Neutrophil (primary cell): ENCODE measurements at regions not wholly inside any gene's neighbourhood (a gene's known extent, or its start where the extent isn't known, plus 50 kb on each side); places are given as distances from the start of the nearest gene placed in this dataset.

Experiments
- H3K27ac ChIP-seq: fragments of 200-600 bp; sonication (generic); 2 replicates; pipeline ENCODE4 v1.5.1; 2016; ENCODE audit warnings: mild to moderate bottlenecking, moderate library complexity
- H3K27me3 ChIP-seq: fragments of 200-600 bp; sonication (generic); 2 replicates; pipeline ENCODE4 v1.6.0; 2016; ENCODE audit warnings: mild to moderate bottlenecking
- H3K36me3 ChIP-seq: fragments of 200-600 bp; sonication (generic); 2 replicates; pipeline ENCODE4 v1.5.1; 2017
- H3K4me1 ChIP-seq, 2 experiments: fragments of 200-600 bp in 1 of 2; sonication (generic) in 1 of 2; 1 replicate in 1 of 2; 2 replicates in 1 of 2; pipeline versions ENCODE4 v1.5.1 to v1.6.1; 2013 to 2016; ENCODE audit warnings: low read depth in 1 of 2, low read length in 1 of 2, mild to moderate bottlenecking in 1 of 2, moderate library complexity in 1 of 2; ENCODE audit not compliant: control insufficient read depth in 1 of 2, insufficient read depth in 1 of 2
- H3K4me3 ChIP-seq, 2 experiments: fragments of 200-600 bp in 1 of 2; sonication (generic) in 1 of 2; 1 replicate in 1 of 2; 2 replicates in 1 of 2; pipeline ENCODE4 v1.5.1; 2013 to 2016; ENCODE audit warnings: low read depth in 1 of 2, low read length in 1 of 2, mild to moderate bottlenecking in 1 of 2, moderate library complexity in 1 of 2
- H3K9me3 ChIP-seq: fragments of 200-600 bp; sonication (generic); 2 replicates; pipeline ENCODE4 v1.5.1; 2016
- CTCF ChIP-seq: fragments of 200-600 bp; sonication (generic); IDR thresholded peaks from 2 replicates; pipeline ENCODE4 v1.5.1; 2016; ENCODE audit warnings: antibody characterized with exemption

- Histone ChIP-seq H3K4me3 (no peak overlapping the region), H3K36me3 (no peaks in the 10 kb centered on the region), H3K27me3 (no peaks in the 10 kb centered on the region), H3K9me3 (no peaks in the 10 kb centered on the region), H3K27ac (no peak overlapping the region), H3K4me1 (no peaks in the 10 kb centered on the region)
- no peak for TF ChIP-seq CTCF
Observed at GRCh38 chr10:78194539-78195402, 161.1 kb downstream of the RPS24 start.

GRCh38 chr10:78196396-78196795 lies 162.7 kb downstream of the RPS24 start:
- Histone ChIP-seq H3K27me3 (no peaks in the 10 kb centered on the region), H3K9me3 (no peaks in the 10 kb centered on the region), H3K4me1 (no peaks in the 10 kb centered on the region), H3K27ac (no peak overlapping the region), H3K4me3 (no peak overlapping the region), H3K36me3 (no peaks in the 10 kb centered on the region)
- TF ChIP-seq CTCF: no peak

- H3K4me1 ChIP-seq: no peaks in the 10 kb centered on the region
- H3K36me3 ChIP-seq: no peaks in the 10 kb centered on the region
- no peaks in the 10 kb centered on the region for H3K27me3 ChIP-seq
- H3K4me3 ChIP-seq: no peak overlapping the region
- no peak overlapping the region for H3K27ac ChIP-seq
- no peaks in the 10 kb centered on the region for H3K9me3 ChIP-seq
- TF ChIP-seq CTCF: no peak
Observed at GRCh38 chr10:78196964-78197363, 163.3 kb downstream of the RPS24 start.

GRCh38 chr10:78197628-78198272 lies 164.1 kb downstream of the RPS24 start:
- H3K9me3 ChIP-seq: no peaks in the 10 kb centered on the region
- no peak for TF ChIP-seq CTCF
- H3K4me1 ChIP-seq: no peaks in the 10 kb centered on the region
- no peak overlapping the region for H3K27ac ChIP-seq
- H3K27me3 ChIP-seq: no peaks in the 10 kb centered on the region
- H3K4me3 ChIP-seq: no peak overlapping the region
- no peaks in the 10 kb centered on the region for H3K36me3 ChIP-seq

GRCh38 chr10:78199005-78199725 lies 165.5 kb downstream of the RPS24 start:
- Histone ChIP-seq H3K27ac (no peak overlapping the region), H3K4me3 (no peak overlapping the region), H3K4me1 (no peaks in the 10 kb centered on the region), H3K36me3 (no peaks in the 10 kb centered on the region), H3K27me3 (no peaks in the 10 kb centered on the region), H3K9me3 (no peaks in the 10 kb centered on the region)
- TF ChIP-seq CTCF: no peak
